MM.1S (cell line): ENCODE measurements at regions not wholly inside any gene's neighbourhood (a gene's known extent, or its start where the extent isn't known, plus 50 kb on each side); places are given as distances from the start of the nearest gene placed in this dataset.

ENCODE experiments used
- DNase-seq: peaks from one replicate; pipeline ENCODE4 v3.0.0-alpha.2; 2015
- H2AFZ ChIP-seq: fragments of 300-600 bp; sonication (generic); 2 replicates; pipeline ENCODE4 v1.6.0; 2016; ENCODE audit warnings: antibody characterized with exemption, low read length
- H3F3A ChIP-seq: fragments of 300-600 bp; sonication (generic); 2 replicates; pipeline ENCODE4 v1.6.1; 2016; ENCODE audit warnings: mild to moderate bottlenecking, antibody characterized with exemption, low read length, moderate library complexity, mixed read lengths; ENCODE audit not compliant: insufficient read depth
- H3K27ac ChIP-seq: fragments of 300-600 bp; sonication (generic); 2 replicates; pipeline ENCODE4 v1.5.1; 2016; ENCODE audit warnings: mild to moderate bottlenecking, low read length
- H3K27me3 ChIP-seq: fragments of 300-600 bp; sonication (generic); replicated peaks from 2 replicates; pipeline ENCODE4 v1.6.0; 2016; ENCODE audit warnings: low read length; ENCODE audit not compliant: insufficient read depth
- H3K36me3 ChIP-seq: fragments of 300-600 bp; sonication (generic); replicated peaks from 2 replicates; pipeline ENCODE4 v1.6.1; 2016; ENCODE audit warnings: mild to moderate bottlenecking, low read length, mixed read lengths; ENCODE audit not compliant: insufficient read depth
- H3K4me1 ChIP-seq: fragments of 300-600 bp; sonication (generic); 2 replicates; pipeline ENCODE4 v1.6.1; 2016; ENCODE audit warnings: low read length, mixed read lengths
- H3K4me2 ChIP-seq: fragments of 300-600 bp; sonication (generic); 2 replicates; pipeline ENCODE4 v1.6.0; 2016; ENCODE audit warnings: low read depth, low read length
- H3K4me3 ChIP-seq: fragments of 300-600 bp; sonication (generic); 2 replicates; pipeline ENCODE4 v1.5.1; 2016; ENCODE audit warnings: low read length, mixed read lengths
- H3K79me2 ChIP-seq: fragments of 300-600 bp; sonication (generic); 2 replicates; pipeline ENCODE4 v1.6.1; 2016; ENCODE audit warnings: mixed run types, low read length, mixed read lengths
- H3K9ac ChIP-seq: fragments of 300-600 bp; sonication (generic); 2 replicates; pipeline ENCODE4 v1.6.1; 2016; ENCODE audit warnings: low read length, mixed read lengths
- H3K9me2 ChIP-seq: fragments of 300-600 bp; sonication (generic); replicated peaks from 2 replicates; pipeline ENCODE4 v1.6.1; 2016; ENCODE audit warnings: mild to moderate bottlenecking, low read length, mixed read lengths; ENCODE audit not compliant: insufficient read depth
- H3K9me3 ChIP-seq: fragments of 300-600 bp; sonication (generic); replicated peaks from 2 replicates; pipeline ENCODE4 v1.6.1; 2016; ENCODE audit warnings: mild to moderate bottlenecking, low read length, mixed read lengths; ENCODE audit not compliant: insufficient read depth
- H4K20me1 ChIP-seq: fragments of 300-600 bp; sonication (generic); 2 replicates; pipeline ENCODE4 v1.6.1; 2016; ENCODE audit warnings: mild to moderate bottlenecking, low read length, moderate library complexity, mixed read lengths; ENCODE audit not compliant: insufficient read depth
- EZH2 ChIP-seq: fragments of 300-600 bp; sonication (generic); optimal IDR thresholded peaks from 2 replicates; pipeline ENCODE3; 2017; ENCODE audit warnings: low read depth, mild to moderate bottlenecking, antibody characterized with exemption, low read length, mixed read lengths
- EZH2phosphoT487 ChIP-seq: fragments of 300-600 bp; sonication (generic); IDR thresholded peaks from 2 replicates; pipeline ENCODE4 v1.6.1; 2018; ENCODE audit warnings: antibody characterized with exemption, low read length
- TF ChIP-seq, protein P1 (sequence below): fragments of 300-600 bp; sonication (generic); IDR thresholded peaks from 2 replicates; pipeline ENCODE4 v1.5.1; 2016; ENCODE audit warnings: antibody characterized with exemption, low read length, mixed read lengths

DNA sequence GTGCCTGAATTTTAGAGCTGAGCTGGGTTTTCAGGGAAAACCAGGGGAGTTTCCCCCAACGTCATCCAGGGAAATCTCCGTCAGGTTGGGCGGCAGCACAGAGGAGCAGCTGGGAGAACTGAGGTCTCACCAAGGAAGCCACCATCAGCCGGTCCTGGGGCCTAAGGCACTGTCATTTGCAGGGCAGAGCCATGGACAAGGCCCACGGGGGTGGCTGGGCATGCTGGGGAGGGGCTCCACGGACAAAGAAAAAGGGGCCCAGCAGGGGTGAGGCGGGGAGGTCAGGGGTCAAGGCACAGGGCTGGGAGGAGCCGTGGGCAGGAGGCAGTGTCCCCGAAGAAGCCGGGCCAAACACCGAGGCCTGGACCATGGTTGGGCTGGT lies 109.8 kb downstream of the HMX1 start:
- no peaks in the 10 kb centered on the region for H3K79me2 ChIP-seq
- H4K20me1 ChIP-seq, result no peaks in the 10 kb centered on the region
- no peak overlapping the region for H3K4me2 ChIP-seq
- H3F3A ChIP-seq, result no peaks in the 10 kb centered on the region
- DNase-seq, result no peak
- no peak overlapping the region for H3K27ac ChIP-seq
- no peak overlapping the region for H3K9ac ChIP-seq
- peaks cover 85% of the 10 kb centered on the region for H3K27me3 ChIP-seq
- H3K9me2 ChIP-seq, result no peaks in the 10 kb centered on the region
- H3K9me3 ChIP-seq, result no peaks in the 10 kb centered on the region
- TF ChIP-seq EZH2phosphoT487 (no peak), EZH2 (no peak)
- TF ChIP-seq, protein P1, sequence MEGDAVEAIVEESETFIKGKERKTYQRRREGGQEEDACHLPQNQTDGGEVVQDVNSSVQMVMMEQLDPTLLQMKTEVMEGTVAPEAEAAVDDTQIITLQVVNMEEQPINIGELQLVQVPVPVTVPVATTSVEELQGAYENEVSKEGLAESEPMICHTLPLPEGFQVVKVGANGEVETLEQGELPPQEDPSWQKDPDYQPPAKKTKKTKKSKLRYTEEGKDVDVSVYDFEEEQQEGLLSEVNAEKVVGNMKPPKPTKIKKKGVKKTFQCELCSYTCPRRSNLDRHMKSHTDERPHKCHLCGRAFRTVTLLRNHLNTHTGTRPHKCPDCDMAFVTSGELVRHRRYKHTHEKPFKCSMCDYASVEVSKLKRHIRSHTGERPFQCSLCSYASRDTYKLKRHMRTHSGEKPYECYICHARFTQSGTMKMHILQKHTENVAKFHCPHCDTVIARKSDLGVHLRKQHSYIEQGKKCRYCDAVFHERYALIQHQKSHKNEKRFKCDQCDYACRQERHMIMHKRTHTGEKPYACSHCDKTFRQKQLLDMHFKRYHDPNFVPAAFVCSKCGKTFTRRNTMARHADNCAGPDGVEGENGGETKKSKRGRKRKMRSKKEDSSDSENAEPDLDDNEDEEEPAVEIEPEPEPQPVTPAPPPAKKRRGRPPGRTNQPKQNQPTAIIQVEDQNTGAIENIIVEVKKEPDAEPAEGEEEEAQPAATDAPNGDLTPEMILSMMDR, result no peak
- no peak overlapping the region for H2AFZ ChIP-seq
- no peaks in the 10 kb centered on the region for H3K4me1 ChIP-seq
- no peaks in the 10 kb centered on the region for H3K36me3 ChIP-seq
- no peak overlapping the region for H3K4me3 ChIP-seq

DNA sequence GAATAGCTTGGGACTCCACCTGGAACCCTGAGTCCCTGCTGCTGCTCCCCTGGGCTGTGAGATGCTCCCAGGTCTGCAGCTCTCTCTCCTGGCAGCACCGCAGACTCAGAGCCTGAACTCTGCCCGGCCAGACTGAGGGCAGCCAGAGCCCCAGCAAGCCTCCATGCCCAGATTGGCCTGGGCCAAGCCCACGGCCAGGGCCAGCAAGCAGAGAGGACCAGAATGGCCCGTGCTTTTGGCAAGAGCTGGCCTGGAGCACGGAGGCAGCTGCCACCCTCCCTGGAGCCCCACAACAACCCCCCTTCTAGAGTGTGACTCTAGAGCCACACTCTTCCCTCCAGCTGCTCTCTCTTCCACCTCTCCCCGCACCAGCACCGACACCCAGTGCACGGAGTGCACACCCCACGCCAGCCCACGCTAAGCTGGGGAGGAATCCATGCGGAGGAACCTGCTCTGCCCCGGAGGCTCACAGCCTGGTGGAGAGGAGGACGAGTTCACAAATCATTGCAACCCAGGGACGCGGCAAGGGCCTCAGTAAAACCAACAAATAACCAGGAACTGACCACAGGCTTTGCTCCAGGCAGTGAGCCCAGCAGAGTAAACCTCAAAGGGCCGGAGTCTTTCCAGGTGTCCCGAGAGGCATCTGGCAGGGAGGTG lies 110.3 kb downstream of the HMX1 start:
- no peaks in the 10 kb centered on the region for H3K9me3 ChIP-seq
- H3K27ac ChIP-seq, result no peak overlapping the region
- no peak overlapping the region for H2AFZ ChIP-seq
- H4K20me1 ChIP-seq, result no peaks in the 10 kb centered on the region
- H3K4me3 ChIP-seq, result no peak overlapping the region
- TF ChIP-seq EZH2phosphoT487 (no peak), EZH2 (no peak)
- TF ChIP-seq, protein P1, result no peak
- no peaks in the 10 kb centered on the region for H3K9me2 ChIP-seq
- H3K9ac ChIP-seq, result no peak overlapping the region
- H3K4me1 ChIP-seq, result no peaks in the 10 kb centered on the region
- H3K79me2 ChIP-seq, result no peaks in the 10 kb centered on the region
- H3K27me3 ChIP-seq, result peaks cover 85% of the 10 kb centered on the region
- DNase-seq, result no peak
- H3F3A ChIP-seq, result no peaks in the 10 kb centered on the region
- H3K4me2 ChIP-seq, result no peak overlapping the region
- no peaks in the 10 kb centered on the region for H3K36me3 ChIP-seq

DNA sequence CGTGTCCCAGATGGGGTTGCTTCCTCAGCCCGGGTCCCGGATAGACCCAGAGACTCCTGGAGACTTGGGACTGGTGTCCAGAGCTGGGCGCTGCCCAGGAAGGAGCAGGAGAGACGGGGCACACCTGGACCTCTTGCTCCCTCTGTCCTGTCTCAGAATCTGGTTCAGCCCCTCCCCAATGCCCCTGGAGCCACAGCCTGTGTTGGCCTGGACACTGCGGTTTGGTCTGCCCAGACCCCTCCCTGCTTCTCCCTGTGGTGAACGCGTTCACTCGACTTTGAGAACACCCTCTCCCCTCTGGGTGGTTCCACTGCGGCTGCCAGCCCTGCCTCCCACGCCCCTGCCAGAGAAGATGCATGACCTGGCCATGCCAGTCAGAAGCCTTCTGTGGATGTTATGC lies 111.1 kb downstream of the HMX1 start:
- H3K9me3 ChIP-seq, result no peaks in the 10 kb centered on the region
- no peak overlapping the region for H2AFZ ChIP-seq
- no peaks in the 10 kb centered on the region for H3F3A ChIP-seq
- DNase-seq, result no peak
- H3K27ac ChIP-seq, result no peak overlapping the region
- no peaks in the 10 kb centered on the region for H4K20me1 ChIP-seq
- H3K4me1 ChIP-seq, result no peaks in the 10 kb centered on the region
- H3K27me3 ChIP-seq, result peaks cover 87% of the 10 kb centered on the region
- H3K79me2 ChIP-seq, result no peaks in the 10 kb centered on the region
- H3K4me3 ChIP-seq, result no peak overlapping the region
- no peak overlapping the region for H3K9ac ChIP-seq
- H3K36me3 ChIP-seq, result no peaks in the 10 kb centered on the region
- H3K9me2 ChIP-seq, result no peaks in the 10 kb centered on the region
- no peak overlapping the region for H3K4me2 ChIP-seq
- TF ChIP-seq, protein P1, result no peak
- no peak for TF ChIP-seq EZH2phosphoT487
- TF ChIP-seq EZH2, result no peak
